Activated T-helper 1 cell treated with Interleukin-2 at 50 U/mL for 16 hours (primary cell): ENCODE measurements at regions not wholly inside any gene's neighbourhood (a gene's known extent, or its start where the extent isn't known, plus 50 kb on each side); places are given as distances from the start of the nearest gene placed in this dataset.
"Not testable (repeated sequence)": the region's sequence is repeated elsewhere in the genome, so short reads cannot be mapped to it uniquely, and the experiment has no call there.

Experiments used
- DNase-seq: peaks from one replicate; pipeline ENCODE4 v3.0.0-alpha.2; 2020; ENCODE audit warnings: low read depth

DNA sequence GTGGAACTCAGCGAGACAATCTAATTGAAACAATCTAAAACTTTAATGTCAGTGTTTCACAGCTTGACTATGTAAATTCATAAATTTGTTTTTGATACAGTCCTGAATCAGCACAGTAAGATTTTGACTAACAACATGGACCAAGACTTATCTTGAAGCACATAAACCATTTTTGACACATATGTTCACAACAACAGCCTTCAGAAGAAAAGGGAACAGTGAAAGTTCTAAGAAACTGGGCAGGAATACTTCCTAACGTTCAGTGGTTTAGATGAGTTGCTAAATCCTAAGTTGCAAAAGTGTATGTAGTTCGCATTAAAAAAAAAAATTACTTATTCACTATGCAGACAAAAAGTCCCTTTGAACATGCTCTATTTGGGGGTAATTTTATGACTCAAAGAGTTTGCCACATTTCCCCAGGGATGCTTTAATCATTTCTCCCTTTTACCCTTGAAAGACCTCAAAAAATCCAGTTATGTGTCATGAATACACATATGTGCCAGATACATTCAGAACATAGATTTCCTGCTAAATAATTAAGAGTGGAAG lies 120.2 kb downstream of the MRPL39 start:
- DNase-seq: no peak

DNA sequence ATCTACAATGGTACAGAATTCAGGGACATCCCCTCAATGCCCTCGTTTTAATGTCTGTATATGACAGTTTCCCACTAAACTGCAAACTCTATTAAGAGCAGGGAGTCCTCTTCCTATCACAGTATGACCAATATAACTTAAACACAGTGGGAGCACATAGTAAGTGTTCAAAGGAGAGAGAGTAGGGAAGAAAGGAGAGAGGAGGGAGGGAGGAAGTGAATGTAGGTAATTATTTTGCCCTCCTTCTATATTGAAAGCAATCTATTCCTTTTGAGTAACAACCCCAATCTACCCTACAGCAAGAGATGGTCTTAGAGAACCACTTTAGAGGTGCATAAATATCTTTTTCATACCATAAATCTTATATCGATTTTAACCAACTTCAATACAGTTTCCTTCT lies 121.4 kb downstream of the MRPL39 start:
- DNase-seq: no peak

DNA sequence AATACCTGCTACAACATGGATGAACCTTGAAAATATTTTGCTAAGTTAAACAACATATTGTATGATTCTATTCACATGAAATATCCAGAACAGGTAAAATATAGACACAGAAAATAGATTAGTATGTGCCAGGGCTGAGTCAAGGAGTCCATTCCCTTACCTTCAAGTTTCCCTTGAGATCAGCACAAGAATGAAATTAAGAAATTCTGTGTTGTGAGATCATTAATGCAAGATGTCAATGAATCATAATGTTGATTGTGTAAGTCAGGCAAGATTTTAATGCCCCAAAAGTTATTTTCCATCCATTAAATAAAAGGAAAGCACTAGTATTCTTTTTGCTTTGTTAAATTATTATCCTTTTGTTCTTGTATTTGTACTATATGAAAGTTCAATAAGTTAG lies 139.4 kb downstream of the MRPL39 start:
- DNase-seq: no peak

DNA sequence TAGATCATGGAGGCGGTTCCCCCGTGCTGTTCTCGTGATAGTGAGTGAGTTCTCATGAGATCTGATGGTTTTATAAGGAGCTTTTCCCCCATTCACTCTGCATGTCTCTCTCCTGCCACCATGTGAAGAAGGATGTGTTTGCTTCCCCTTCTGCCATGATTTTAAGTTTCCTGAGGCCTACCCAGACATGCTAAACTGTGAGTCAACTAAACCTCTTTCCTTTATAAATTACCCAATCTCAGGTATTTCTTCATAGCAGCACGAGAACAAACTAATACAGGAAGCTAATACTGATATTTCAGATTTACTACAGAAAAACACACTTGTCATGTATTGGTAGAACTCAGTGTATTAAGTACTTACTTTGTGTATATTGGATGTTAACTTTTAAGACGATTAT lies 140.2 kb downstream of the MRPL39 start:
- DNase-seq: not testable (repeated sequence)

DNA sequence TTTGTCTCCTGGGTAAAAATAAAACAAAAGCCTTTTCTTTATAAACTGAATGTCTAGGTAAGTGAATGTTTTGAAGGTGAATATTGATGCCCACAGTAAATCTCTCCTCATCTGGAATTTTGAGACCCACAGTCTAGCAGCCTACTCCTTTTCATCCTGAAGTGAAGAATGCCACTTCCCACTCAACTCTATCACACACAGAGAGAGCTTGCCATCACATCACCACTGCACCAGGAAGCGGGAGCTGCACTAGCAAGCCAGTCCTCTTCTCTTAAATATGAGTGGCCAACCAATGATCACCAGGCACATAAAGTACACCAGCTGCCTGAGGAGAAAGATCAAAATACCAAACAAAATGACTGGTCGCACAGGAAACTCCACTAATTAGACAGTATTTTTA lies 140.8 kb downstream of the MRPL39 start:
- no peak for DNase-seq

DNA sequence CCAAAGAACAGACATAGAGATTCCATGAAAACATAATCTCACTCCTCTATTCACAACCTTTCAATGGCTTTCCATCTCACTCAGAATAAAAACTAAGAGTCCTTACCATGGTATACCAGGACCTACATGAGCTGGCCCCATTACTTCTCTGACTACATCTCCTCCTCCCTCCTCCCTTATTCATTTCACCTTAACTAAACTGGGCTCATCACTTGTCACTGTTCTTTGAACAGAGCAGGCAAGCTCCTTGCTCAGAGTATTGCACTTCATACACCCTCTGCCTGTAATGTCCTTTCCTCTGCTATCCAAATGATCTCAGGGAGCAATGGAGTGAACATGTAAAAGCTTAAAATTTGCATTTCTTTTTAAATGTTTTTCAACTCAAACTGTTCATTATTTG lies 142.0 kb downstream of the MRPL39 start:
- DNase-seq: no peak

DNA sequence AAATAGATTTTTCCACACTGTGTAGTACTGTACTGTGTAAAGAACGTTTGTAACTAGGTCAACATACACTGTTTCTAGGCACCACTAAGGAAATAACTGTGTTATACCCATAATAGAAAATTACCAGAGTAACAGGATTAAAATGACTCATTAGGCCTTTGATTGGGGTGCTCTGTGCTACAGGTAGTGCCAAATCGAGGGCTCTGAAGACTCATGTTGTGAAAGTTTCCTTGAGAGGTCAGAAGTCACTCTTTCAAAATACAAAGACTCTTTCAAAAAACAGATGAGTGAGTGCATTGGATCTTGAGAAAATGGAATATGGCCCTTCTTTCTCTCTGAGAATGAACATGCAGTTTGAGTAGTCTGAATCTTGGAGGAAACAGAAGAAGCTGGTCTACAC lies 143.0 kb downstream of the MRPL39 start:
- no peak for DNase-seq

DNA sequence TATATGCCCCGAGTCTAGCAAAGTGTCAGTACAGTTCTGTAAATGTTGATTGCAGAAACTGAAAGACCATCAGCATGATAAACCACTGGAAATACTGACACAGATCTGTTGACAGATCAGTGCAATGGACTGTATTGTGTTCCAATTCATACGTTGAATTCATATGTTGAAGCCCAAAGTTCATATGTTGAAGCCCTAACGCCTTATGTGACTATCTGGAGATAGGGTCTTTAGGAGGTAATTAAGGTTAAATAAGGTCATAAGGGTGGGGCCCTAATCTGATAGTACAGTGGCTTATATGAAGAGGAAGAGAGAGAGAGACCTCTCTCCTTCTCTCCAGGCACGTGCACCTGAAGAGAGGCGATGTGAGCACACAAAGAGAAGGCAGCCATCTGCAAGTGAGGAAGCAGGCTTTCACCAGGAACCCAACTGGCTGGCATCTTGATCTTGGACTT lies 144.7 kb downstream of the MRPL39 start:
- no peak for DNase-seq

DNA sequence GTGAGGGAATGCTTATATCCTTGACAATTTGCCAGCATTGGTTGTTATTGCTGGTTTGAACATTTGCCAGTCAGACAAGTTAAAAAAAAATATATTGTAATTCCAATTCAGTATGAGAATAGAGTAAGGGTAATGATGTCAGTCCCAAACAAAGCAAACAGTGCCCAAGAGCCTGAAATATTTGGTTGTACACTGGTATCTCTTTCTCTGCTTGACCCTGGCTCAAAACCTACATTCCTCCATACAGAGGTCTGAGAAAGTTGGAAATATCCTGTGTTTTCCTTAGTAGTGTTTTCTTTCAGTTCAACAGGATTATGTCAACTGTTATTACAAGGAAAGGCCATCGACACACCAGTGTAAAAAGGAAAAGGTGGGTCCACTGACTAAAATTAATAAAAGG lies 145.6 kb downstream of the MRPL39 start:
- DNase-seq: no peak

DNA sequence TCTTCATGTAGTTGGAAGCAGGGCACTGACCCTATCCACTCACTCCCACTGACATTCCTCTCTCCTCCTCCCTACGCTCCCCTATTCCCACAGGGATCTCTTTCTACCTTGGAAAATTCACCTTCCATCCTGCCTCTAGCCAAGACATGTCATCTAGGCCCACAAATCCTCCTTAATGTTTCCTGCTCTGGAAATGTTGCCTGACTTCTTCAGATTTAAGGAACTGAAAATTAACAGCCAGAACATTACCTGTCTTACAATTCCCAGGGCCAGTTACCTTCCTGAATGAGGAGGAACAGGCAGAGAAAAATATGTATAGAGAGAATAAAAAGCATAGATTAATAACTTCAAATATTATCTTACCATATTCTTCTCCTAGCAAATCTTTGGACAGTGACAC lies 147.3 kb downstream of the MRPL39 start:
- no peak for DNase-seq

DNA sequence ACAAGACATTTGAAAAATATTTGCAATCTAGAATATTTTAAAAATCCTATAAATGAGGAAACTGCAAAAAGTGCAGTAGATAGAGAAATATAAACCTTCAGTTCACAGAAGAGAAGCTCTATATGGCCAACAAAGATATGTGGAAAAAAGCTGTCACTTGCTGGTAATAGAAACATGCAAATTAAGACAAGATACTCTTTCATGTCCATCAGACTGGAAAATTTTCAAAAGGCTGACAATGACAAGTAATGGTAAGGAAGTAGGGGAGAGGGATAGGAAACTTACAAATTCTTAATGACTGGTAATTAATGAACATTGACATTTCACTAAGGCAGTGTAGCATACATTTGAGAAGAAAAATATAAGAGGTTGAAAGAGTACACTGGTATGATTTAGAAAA lies 147.9 kb downstream of the MRPL39 start:
- DNase-seq: no peak

DNA sequence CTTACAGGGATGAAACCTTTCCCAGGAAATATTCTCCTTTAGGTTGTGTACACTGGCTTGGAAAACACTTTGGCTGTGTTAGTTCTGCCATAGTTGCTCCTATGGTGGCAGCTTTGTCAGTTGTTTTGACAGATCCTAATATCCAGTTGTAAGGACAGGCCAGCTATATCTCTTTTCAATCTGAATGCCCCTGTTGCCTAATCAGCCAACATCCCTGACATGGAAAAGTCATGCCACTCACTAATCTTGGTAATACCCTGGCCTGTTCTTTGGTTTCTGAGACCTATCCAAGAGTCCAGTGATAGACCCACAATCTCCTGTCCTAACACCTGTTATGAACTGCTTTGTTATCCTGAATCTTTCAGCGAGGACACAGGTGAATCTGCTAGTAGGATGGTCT lies 148.8 kb downstream of the MRPL39 start:
- DNase-seq: no peak

DNA sequence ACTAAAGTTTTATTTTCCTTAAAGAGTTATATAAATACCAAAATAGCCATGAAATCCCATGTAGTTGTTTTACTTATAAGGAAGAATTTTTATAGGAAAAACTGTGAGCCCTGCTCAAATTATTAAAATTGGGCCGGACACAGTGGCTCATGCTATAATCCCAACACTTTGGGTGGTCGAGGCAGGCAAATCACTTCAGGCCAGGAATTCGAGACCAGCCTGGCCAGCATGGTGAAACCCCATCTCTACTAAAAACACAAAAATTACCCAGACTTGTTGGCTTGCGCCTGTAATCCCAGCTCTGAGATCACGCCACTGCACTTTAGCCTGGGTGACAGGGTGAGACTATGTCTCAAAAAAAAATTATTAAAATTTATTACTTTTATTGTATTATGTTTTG lies 149.3 kb downstream of the MRPL39 start:
- no peak for DNase-seq

DNA sequence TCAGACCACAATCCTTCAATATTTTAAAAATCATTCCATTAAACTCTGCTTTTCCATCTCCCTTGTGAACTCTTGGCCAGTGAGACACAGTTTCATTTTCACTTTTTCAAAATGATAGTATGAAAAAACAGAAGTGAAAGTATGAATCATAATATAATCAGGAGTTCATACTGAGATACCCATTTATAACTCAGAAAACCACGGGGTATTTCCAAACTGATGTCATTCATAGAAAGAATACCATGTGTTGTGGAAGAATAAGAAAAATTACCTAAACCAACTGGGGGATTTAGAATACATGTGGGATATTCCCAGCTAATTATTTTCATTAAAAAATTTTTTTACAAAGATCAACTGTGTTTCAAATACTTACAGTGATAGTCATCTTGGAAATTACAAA lies 149.9 kb downstream of the MRPL39 start:
- no peak for DNase-seq

DNA sequence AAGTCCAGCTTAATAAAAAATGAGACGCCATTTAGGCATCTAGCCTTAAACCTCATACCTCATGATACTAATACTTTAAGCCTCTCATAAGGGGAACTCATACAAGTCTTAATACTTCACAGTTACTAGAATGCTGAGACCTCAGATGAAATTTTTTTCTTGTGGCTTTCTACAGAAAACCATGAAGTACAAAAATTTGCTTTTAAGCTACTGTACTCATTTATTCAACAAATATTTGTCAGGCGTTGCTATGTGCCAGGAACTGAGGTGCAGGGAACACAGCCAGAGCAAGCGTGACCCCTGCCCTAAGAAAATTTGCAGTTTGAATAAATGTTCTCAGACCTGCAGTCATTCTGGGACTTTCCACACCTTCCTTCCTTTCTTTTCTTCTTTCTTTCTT lies 150.6 kb downstream of the MRPL39 start:
- DNase-seq: no peak

DNA sequence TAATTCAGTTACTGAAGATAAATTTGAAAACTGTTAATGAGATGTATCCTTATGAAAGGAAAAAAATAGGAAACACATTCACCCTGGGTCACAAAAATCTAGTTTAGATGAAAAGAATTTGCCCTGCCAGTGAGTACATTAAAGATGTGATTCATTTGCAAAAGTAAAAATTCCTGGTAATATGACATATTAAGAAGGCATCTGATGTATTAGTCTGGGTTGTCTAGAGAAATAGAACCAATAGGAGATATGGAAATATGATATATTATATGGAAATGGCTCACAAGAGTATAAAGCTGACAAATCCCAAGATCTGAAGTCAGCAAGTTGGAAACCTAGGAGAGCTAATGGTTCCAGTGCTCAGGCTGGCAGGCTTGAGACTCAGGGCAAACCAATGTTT lies 153.8 kb downstream of the MRPL39 start:
- no peak for DNase-seq

DNA sequence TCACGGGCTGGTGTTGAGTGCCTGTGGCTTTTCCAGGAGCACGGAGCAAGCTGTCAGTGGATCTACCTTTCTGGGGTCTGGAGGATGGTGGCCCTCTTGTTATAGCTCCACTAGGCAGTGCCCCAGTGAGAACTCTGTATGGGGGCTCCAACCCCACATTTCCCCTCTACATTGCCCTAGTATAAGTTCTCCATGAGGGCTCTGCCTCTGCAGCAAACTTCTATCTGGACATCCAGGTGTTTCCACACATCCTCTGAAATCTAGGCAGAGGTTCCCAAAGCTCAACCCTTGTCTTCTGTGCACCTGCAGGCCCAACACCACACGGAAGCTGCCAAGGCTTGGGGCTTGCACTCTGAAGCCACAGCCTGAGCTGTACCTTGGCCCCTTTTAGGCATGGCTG lies 157.3 kb downstream of the MRPL39 start:
- no peak for DNase-seq

DNA sequence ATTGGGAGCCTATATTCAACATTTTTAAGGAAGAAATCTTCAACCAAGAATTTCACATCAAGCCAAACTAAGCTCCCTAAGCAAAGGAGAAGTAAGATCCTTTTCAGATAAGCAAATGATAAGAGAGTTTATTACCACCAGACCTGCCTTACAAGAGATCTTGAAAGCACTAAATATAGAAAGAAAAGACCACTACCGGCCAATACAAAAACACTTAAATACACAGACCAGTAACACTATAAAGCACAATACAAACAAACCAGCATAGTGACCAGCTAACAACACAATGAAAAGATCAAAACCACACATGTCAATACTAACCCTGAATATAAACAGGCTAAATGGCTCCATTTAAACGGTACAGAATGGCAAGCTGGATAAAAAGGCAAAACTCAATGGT lies 165.4 kb downstream of the MRPL39 start:
- DNase-seq: no peak

DNA sequence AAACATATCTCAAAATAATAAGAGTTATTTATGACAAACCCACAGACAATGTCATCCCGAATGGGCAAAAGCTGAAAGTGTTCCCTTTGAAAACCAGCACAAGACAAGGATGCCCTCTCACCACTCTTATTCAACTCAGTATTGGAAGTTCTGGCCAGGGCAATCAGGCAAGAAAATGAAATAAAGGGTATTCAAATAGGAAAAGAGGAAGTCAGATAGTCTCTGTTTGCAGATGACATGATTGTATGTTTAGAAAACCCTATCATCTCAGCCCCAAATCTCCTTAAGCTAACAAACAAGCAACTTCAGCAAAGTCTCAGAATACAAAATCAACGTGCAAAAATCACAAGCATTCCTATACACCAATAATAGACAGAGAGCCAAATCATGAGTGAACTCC lies 169.8 kb downstream of the MRPL39 start:
- not testable (repeated sequence) for DNase-seq

DNA sequence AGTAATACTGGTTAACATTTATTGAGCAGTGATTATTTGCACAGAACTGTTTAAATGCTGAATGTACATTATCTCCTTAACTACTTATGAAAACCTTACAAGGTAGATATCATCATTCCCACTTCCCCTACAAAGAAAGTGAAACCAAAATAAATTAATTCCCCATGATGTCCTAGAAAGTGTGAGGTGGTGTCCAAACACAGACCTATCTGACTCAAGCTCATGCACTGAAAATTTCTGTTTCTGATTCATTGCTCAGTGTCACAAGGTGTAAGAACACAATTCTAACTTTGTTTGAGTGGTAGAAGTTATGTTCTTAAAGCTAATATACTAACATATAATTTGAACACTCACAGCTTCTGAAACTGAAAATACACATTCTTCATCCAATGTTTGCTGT lies 178.7 kb downstream of the MRPL39 start:
- DNase-seq: no peak

DNA sequence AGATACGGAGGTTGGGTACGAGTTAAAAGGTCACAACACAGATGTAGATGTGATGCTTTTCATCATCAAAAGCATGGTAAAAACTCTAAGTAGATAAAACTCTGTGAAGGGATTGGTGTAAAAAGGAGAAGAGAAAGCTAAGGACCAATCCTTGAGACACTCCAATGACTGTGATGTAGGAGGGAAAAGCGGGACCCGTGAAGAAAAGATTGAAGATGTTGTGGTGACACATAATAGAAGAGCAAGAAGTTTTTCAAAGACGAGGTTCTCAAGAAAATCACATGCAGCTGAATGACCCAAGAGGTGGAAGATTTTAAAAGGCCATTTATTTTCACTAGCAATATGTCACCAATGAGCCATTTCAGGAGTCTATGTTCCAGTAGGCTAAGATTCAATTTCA lies 179.5 kb downstream of the MRPL39 start:
- DNase-seq: no peak

DNA sequence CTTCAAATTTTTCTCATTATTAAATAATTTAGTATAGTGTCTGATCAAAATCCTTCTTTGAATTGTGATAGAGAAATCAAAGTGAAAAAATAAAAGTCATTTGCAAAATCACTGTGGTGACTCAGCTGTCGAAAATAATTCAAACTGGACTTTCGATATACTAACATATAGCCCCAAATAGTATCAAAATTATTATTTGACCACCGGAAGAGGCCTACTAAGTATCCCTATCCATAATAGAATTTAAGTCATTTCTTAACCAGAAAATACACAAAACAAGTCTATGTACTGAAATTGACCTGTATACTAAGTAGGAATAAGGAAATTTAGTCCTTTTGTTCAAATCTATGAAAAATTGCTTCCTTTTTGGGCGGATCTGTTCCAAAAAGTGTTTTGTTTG lies 180.7 kb downstream of the MRPL39 start:
- DNase-seq: no peak

DNA sequence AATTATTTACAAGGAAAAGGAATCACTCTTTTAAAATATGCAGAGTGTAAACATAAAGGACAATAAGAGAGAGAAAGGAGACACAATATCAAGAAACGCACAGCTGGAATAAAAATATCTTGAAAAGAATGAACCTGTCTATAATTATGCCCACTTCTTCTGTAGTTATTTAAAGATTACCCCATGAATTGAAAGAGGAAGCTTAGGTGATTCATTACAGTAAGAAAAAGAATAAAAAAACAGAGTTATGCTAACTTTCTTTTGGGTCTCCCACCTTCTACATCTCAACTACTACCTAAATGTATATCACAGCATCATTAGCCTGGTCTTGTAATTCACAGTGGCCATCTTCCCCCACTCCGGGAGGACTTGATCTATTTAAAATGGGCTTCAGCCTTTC lies 182.1 kb downstream of the MRPL39 start:
- DNase-seq: no peak

DNA sequence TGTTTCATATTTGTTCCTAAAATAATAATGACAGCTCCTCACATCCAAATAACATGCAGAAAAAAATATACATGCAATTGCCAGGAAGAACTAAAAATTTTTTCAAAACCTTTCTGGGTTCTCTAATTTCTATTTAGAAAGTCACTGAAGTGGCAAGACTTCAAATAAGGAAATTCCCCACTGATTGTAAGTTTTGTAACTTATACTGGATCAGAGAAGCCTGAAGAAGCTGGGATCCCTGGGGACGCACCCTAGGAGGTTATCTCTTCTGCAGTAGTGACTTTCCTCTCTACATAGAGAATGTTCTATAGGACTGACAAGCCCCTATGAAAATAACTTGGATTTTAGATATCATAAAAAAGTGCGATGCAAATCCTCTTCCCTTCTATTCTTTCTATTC lies 182.6 kb downstream of the MRPL39 start:
- no peak for DNase-seq

DNA sequence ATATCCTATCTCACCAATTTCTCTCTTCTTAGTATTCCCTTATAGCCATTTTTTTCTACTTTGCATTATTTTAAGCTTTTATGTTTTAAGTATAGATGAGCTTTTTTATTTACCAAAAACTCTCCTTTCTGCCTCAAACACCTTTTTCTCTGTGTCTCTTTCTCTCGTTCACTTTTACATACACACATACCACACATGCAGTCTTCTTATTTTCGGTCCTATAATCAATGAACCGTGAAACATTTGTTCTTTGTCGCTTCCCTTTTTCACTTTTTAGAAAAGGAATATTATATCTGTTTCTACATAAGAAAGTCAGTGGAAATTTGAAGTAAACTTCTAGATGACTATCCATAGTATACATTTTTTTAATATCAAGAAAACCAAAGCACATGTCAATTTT lies 183.2 kb downstream of the MRPL39 start:
- DNase-seq: no peak
